ENCODE measurements at regions not wholly inside any gene's neighbourhood (a gene's known extent, or its start where the extent isn't known, plus 50 kb on each side); places are given as distances from the start of the nearest gene placed in this dataset.

GRCh38 chrX:40887476-40887875, 152.1 kb upstream of the MED14 start:
- H3K9me3 ChIP-seq, result peaks cover 0 to 13% (median 0%) of the 10 kb centered on the region in 11 donors
- peaks cover 0 to 23% (median 0%) of the 10 kb centered on the region in 7 donors for H3K27me3 ChIP-seq
- H3K27ac ChIP-seq, result no peak overlapping the region
- DNase-seq (no peak), ATAC-seq (no peak)
- no peaks in the 10 kb centered on the region for H3K36me3 ChIP-seq
- intact Hi-C loops (cut with DNase I), result loop anchor here in 1 of 10 donors (10.0 kb wide), 1 partner anchor 227 kb away; no protein-coding TSS in a partner anchor
- no peak for TF ChIP-seq CTCF (IDR thresholded peaks at IDR 0.05)
- H3K4me1 ChIP-seq, result no peaks in the 10 kb centered on the region
- no peak overlapping the region for H3K4me3 ChIP-seq
- WGBS, 2 donors, result 75 to 76% methylated on average over 1 of the region's 1 CpG

GRCh38 chrX:40891798-40892197, 156.5 kb upstream of the MED14 start:
- Histone ChIP-seq H3K4me3 (no peak overlapping the region), H3K36me3 (no peaks in the 10 kb centered on the region), H3K4me1 (no peaks in the 10 kb centered on the region), H3K27me3 (peaks cover 0 to 27% (median 0%) of the 10 kb centered on the region in 7 donors), H3K27ac (no peak overlapping the region), H3K9me3 (peaks cover 0 to 13% (median 0%) of the 10 kb centered on the region in 11 donors)
- no peak for ATAC-seq
- intact Hi-C loops (cut with DNase I), result no loop called here
- DNase-seq, result no peak
- no peak for TF ChIP-seq CTCF (IDR thresholded peaks at IDR 0.05)

- no peak for DNase-seq
- Histone ChIP-seq H3K27me3 (peaks cover 0 to 29% (median 0%) of the 10 kb centered on the region in 7 donors), H3K36me3 (no peaks in the 10 kb centered on the region), H3K9me3 (peaks cover 0 to 13% (median 0%) of the 10 kb centered on the region in 11 donors), H3K4me3 (no peak overlapping the region), H3K4me1 (no peaks in the 10 kb centered on the region), H3K27ac (no peak overlapping the region)
- intact Hi-C loops (cut with DNase I), result no loop called here
- 60 to 63% methylated on average over 6 of the region's 6 CpGs for WGBS, 2 donors
- no peak for TF ChIP-seq CTCF (IDR thresholded peaks at IDR 0.05)
- no peak for ATAC-seq
These were observed 158.0 kb upstream of the MED14 start for GRCh38 chrX:40893251-40893910.

GRCh38 chrX:40895246-40895645, 159.9 kb upstream of the MED14 start:
- ATAC-seq, result no peak
- Histone ChIP-seq H3K36me3 (no peaks in the 10 kb centered on the region), H3K4me1 (no peaks in the 10 kb centered on the region), H3K4me3 (no peak overlapping the region), H3K9me3 (peaks cover 0 to 13% (median 0%) of the 10 kb centered on the region in 11 donors), H3K27ac (no peak overlapping the region), H3K27me3 (peaks cover 0 to 37% (median 0%) of the 10 kb centered on the region in 7 donors)
- no peak for DNase-seq
- no peak for TF ChIP-seq CTCF (IDR thresholded peaks at IDR 0.05)
- intact Hi-C loops (cut with DNase I), result no loop called here
- 81% methylated on average over 3 of the region's 3 CpGs for WGBS, 2 donors

Measured in heart right ventricle (tissue), 16 donors.